ENCODE measurements at regions not wholly inside any gene's neighbourhood (a gene's known extent, or its start where the extent isn't known, plus 50 kb on each side); places are given as distances from the start of the nearest gene placed in this dataset.

GRCh38 chr10:47073967-47074366 lies 162.7 kb downstream of the PTPN20 start:
- intact Hi-C loops (cut with DNase I, micrococcal nuclease) = no loop called here
- ATAC-seq (no peak), DNase-seq (no peak)

GRCh38 chr10:47076949-47077361 lies 165.7 kb downstream of the PTPN20 start:
- ATAC-seq = no peak
- intact Hi-C loops (cut with DNase I, micrococcal nuclease) = no loop called here
- DNase-seq = no peak

GRCh38 chr10:47077386-47077785 lies 166.2 kb downstream of the PTPN20 start:
- intact Hi-C loops (cut with DNase I, micrococcal nuclease) = no loop called here
- ATAC-seq (no peak), DNase-seq (no peak)

- DNase-seq (no peak), ATAC-seq (no peak)
- intact Hi-C loops (cut with DNase I, micrococcal nuclease) = no loop called here
Observed at GRCh38 chr10:47077941-47078340, 166.7 kb downstream of the PTPN20 start.

GRCh38 chr10:47078393-47079203 lies 167.4 kb downstream of the PTPN20 start:
- ATAC-seq (no peak), DNase-seq (no peak)
- intact Hi-C loops (cut with DNase I, micrococcal nuclease) = no loop called here

- intact Hi-C loops (cut with DNase I, micrococcal nuclease) = no loop called here
- no peak for ATAC-seq
Observed at GRCh38 chr10:47079204-47079580, 168.0 kb downstream of the PTPN20 start.

GRCh38 chr10:47081264-47081663 lies 170.0 kb downstream of the PTPN20 start:
- intact Hi-C loops (cut with DNase I, micrococcal nuclease) = no loop called here
- DNase-seq (no peak), ATAC-seq (no peak)

More at GRCh38 chr10:47079204-47079580, 168.0 kb downstream of the PTPN20 start:
- DNase-seq = no peak

- DNase-seq (no peak), ATAC-seq (no peak)
- intact Hi-C loops (cut with DNase I, micrococcal nuclease) = no loop called here
Observed at GRCh38 chr10:47082055-47082784, 171.0 kb downstream of the PTPN20 start.

GRCh38 chr10:47087667-47088066 lies 176.4 kb downstream of the PTPN20 start:
- no peak for DNase-seq
- intact Hi-C loops (cut with DNase I, micrococcal nuclease) = no loop called here
- no peak for ATAC-seq

- intact Hi-C loops (cut with DNase I, micrococcal nuclease) = no loop called here
- DNase-seq (no peak), ATAC-seq (no peak)
Observed at GRCh38 chr10:47088656-47089354, 177.6 kb downstream of the PTPN20 start.

- intact Hi-C loops (cut with DNase I, micrococcal nuclease) = no loop called here
- DNase-seq (no peak), ATAC-seq (no peak)
Observed at GRCh38 chr10:47090042-47090441, 178.8 kb downstream of the PTPN20 start.

- DNase-seq = no peak
- intact Hi-C loops (cut with DNase I, micrococcal nuclease) = no loop called here
- ATAC-seq = no peak
Observed at GRCh38 chr10:47090903-47091302, 179.7 kb downstream of the PTPN20 start.

GRCh38 chr10:47091421-47091820 lies 180.2 kb downstream of the PTPN20 start:
- intact Hi-C loops (cut with DNase I, micrococcal nuclease) = no loop called here
- ATAC-seq = no peak

GRCh38 chr10:47092376-47092775 lies 181.1 kb downstream of the PTPN20 start:
- ATAC-seq = no peak
- intact Hi-C loops (cut with DNase I, micrococcal nuclease) = no loop called here

More at GRCh38 chr10:47091421-47091820, 180.2 kb downstream of the PTPN20 start:
- no peak for DNase-seq

GRCh38 chr10:47092831-47093230 lies 181.6 kb downstream of the PTPN20 start:
- ATAC-seq = no peak
- no peak for DNase-seq
- intact Hi-C loops (cut with DNase I, micrococcal nuclease) = no loop called here

More at GRCh38 chr10:47092376-47092775, 181.1 kb downstream of the PTPN20 start:
- no peak for DNase-seq

- DNase-seq = no peak
- no peak for ATAC-seq
- intact Hi-C loops (cut with DNase I, micrococcal nuclease) = no loop called here
Observed at GRCh38 chr10:47094126-47094525, 182.9 kb downstream of the PTPN20 start.

GRCh38 chr10:47094636-47095035 lies 183.4 kb downstream of the PTPN20 start:
- intact Hi-C loops (cut with DNase I, micrococcal nuclease) = no loop called here
- DNase-seq = no peak
- ATAC-seq = no peak

- ATAC-seq = no peak
- no peak for DNase-seq
- intact Hi-C loops (cut with DNase I, micrococcal nuclease) = no loop called here
Observed at GRCh38 chr10:47095211-47095610, 184.0 kb downstream of the PTPN20 start.

- DNase-seq (no peak), ATAC-seq (no peak)
- intact Hi-C loops (cut with DNase I, micrococcal nuclease) = no loop called here
Observed at GRCh38 chr10:47095848-47096612, 184.8 kb downstream of the PTPN20 start.
